Body of pancreas (tissue), 4 donors: ENCODE measurements at regions not wholly inside any gene's neighbourhood (a gene's known extent, or its start where the extent isn't known, plus 50 kb on each side); places are given as distances from the start of the nearest gene placed in this dataset.

Experiments
- CTCF ChIP-seq, 7 experiments: fragments of 450-650 bp in 4 of 7; fragments of 200-600 bp in 3 of 7; sonication (generic) in 3 of 7; IDR thresholded peaks; one replicate each; pipeline ENCODE4 v1.5.1; 2016 to 2019; ENCODE audit warnings: antibody characterized with exemption in 7 of 7
- POLR2A ChIP-seq, 3 donors: fragments of 450-650 bp; IDR thresholded peaks; one replicate each; pipeline ENCODE4 v1.6.1; 2016; ENCODE audit warnings: antibody characterized with exemption in 3 of 3, mild to moderate bottlenecking in 2 of 3

- TF ChIP-seq CTCF (IDR thresholded peaks at IDR 0.05), result no peak
- TF ChIP-seq POLR2A (IDR thresholded peaks at IDR 0.05), result no peak
Observed at GRCh38 chr11:103651341-103651998, 385.0 kb upstream of the DDI1 start.
